ENCODE measurements at regions not wholly inside any gene's neighbourhood (a gene's known extent, or its start where the extent isn't known, plus 50 kb on each side); places are given as distances from the start of the nearest gene placed in this dataset.
A peak's percentile ranks its signal among the peaks of the same experiment; 100 is the strongest.
"Not testable (repeated sequence)": the region's sequence is repeated elsewhere in the genome, so short reads cannot be mapped to it uniquely, and the experiment has no call there.

- peak; percentile 67 for DNase-seq (ENCODE audit: low spot score)
Observed at GRCh38 chr3:73228437-73228836, 167.0 kb downstream of the EBLN2 start.

- no peak for DNase-seq (ENCODE audit: low spot score)
Observed at GRCh38 chr3:73228959-73229358, 167.5 kb downstream of the EBLN2 start.

DNA sequence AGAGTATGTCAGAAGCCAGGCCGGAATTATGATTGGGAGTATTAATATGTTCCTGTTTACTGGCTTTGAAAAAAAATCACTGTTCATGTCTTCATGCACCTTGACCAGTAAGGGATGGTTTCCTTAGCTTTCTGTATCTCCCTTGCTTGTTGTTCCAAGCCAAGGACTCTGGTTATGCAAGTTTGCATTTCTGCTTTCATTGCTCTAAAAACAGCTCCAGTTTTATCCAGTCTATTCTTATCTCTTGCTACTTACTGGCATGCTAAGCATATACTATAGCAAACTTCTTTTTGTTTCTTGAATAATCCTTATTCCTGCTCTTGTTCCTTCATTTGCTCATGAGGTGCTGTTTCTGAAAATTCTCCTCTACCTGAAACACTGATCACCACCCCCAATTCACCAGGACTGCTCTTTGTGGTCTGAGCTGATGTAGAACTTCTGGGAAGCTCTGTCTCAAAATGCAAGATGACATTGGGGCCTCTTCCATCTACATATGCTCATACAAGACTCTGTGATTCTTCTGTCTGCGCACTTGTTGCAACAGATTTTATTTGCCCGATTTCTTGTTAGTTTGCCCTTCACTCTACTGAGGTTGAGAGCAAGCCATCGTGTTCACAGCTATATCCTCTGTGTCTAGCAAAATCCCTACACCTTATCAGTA, 173.0 kb downstream of the EBLN2 start:
- no peak for DNase-seq (ENCODE audit: low spot score)

GRCh38 chr3:73235768-73236167, 174.3 kb downstream of the EBLN2 start:
- DNase-seq (ENCODE audit: low spot score): no peak

DNA sequence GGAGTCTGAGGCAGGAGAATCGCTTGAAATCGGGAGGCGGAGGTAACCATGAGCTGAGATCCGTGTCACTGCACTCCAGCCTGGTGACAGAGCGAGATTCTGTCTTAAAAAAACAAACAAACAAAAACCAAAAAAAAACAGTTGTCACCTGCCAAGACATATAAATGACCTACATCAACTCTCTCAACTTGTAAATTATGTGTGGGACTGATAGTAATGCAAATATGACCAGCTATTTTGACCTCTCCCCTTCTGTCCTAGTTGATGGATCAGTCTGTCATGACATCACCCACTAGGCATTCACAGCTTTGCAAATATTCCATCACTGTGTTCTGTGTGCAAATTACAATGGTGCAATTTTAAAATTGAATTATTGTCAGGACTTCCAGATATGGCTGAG, 175.4 kb downstream of the EBLN2 start:
- DNase-seq (ENCODE audit: low spot score): no peak

GRCh38 chr3:73243740-73244139, 182.3 kb downstream of the EBLN2 start:
- no peak for DNase-seq (ENCODE audit: low spot score)

- no peak for DNase-seq (ENCODE audit: low spot score)
Observed at GRCh38 chr3:73245459-73245858, 184.0 kb downstream of the EBLN2 start.

DNA sequence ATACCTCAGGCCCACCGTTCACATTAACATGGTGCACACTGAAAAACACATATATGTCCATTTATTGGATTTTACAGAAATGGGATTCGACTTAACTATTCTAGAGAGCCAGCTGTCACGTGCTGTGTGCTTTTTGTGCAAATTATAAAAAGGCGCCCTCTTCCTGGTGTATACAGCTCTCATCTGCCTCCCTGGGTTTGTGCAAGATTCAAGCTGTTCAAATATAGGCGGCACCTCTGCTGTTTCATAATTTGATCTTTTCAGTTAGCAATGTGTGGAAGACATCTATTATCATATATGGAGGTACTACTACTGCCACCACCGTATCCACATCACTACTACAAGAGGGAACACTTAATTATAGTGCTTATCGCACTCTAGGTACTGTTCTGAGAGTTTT, 187.6 kb downstream of the EBLN2 start:
- DNase-seq (ENCODE audit: low spot score): no peak

- no peak for DNase-seq (ENCODE audit: low spot score)
Observed at GRCh38 chr3:73254062-73254461, 192.6 kb downstream of the EBLN2 start.

GRCh38 chr3:73255609-73256029, 194.2 kb downstream of the EBLN2 start:
- peak; percentile 72 for DNase-seq (ENCODE audit: low spot score)

DNA sequence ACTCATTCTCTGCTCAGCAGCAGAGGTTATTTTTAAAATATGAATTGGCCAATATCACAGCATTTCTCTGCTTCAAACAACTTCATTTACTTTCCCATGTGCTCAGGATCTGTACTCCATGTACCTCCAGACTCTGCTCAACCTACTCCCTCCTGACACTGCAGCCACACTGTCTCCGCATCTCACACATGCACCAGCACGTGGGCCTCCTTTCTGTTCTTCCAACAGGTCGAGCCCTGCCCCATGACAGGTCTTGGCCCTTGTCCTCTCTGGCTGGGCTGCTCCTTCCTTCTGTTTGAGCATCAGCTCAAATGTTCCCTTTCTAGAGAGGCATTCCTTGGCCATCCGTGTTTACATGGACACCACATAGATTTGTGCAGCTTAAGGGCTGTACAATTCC, 195.7 kb downstream of the EBLN2 start:
- no peak for DNase-seq (ENCODE audit: low spot score)

- DNase-seq (ENCODE audit: low spot score): no peak
Observed at GRCh38 chr3:73258057-73258456, 196.6 kb downstream of the EBLN2 start.

DNA sequence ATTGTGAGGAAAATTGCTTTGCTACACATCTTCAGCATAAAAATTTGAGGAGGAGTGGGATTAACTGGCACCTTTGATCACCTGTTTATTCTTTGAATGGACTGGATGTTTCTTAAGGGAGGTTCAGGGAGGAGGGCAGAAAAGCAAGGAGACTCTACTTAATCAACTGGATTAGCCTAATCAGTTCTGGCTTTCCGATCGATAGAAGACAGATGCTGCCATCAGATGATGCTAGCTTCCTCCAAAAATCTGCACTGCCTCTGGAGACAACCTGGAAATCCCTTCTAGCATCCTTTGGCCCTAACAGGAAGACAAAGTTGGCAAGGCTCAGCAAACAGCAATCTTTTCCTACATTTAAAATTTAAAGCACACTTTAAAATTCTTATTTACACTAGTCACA, 197.8 kb downstream of the EBLN2 start:
- DNase-seq (ENCODE audit: low spot score): no peak

DNA sequence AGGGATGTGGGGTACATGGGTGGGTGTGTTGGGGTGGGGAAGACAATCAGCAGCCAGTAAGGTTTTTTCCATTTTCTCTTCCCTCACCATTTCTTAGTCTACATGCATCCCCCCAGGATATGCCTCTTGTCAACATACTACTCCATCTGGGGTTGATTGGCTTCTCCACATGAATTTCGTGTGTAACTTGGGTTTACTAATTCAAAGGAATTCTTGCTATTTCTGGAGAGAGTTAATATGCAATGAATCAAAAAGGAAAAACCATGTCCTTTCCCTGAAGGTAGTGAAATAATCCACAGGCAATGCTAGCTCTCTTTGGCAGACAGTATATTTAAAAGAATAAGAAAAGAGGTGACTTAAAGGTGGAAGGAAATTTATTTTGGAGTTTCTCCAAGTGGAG, 198.4 kb downstream of the EBLN2 start:
- DNase-seq (ENCODE audit: low spot score): peak; percentile 56

DNA sequence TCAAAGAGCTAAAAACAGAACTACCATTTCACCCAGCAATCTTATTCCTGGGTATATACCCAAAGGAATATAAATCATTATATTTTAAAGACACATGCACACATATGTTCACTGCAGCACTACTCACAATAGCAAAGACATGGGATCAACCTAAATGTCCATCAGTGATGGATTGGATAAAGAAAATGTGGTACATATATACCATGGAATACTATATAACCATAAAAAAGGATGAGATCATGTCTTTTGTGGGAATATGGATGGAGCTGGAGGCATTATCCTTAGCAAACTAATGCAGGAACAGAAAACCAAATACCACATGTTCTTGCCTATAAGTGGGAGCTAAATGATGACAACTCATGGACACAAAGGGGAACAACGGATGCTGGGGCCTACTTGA, 205.1 kb downstream of the EBLN2 start:
- DNase-seq (ENCODE audit: low spot score): not testable (repeated sequence)

- DNase-seq (ENCODE audit: low spot score): not testable (repeated sequence)
Observed at GRCh38 chr3:73269126-73269525, 207.7 kb downstream of the EBLN2 start.

- DNase-seq (ENCODE audit: low spot score): peak; percentile 60
Observed at GRCh38 chr3:73270839-73271483, 209.5 kb downstream of the EBLN2 start.

- no peak for DNase-seq (ENCODE audit: low spot score)
Observed at GRCh38 chr3:73273341-73273740, 211.9 kb downstream of the EBLN2 start.

- no peak for DNase-seq (ENCODE audit: low spot score)
Observed at GRCh38 chr3:73280746-73281145, 219.3 kb downstream of the EBLN2 start.

GRCh38 chr3:73284472-73284871, 223.0 kb downstream of the EBLN2 start:
- no peak for DNase-seq (ENCODE audit: low spot score)

DNA sequence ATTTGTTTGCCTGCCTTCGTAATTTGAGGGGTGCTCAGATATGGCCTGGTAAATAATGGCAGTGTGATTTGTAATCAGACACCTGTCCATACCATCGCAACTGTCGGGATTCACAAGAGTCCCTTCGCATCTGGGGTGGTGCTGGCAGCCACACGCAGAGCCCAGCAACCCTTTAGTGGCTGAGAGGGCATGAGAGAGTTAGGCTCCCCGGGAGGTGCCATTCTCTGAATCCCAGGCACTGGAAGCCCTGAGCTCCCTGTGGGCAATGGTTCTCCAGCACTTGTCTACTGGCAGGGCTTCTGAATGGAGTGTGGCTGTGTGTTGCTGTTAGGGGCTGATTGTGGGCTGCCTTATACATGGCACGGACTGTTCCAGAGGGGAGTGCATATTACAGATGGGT, 230.1 kb downstream of the EBLN2 start:
- no peak for DNase-seq (ENCODE audit: low spot score)

GRCh38 chr3:73292220-73292619, 230.8 kb downstream of the EBLN2 start:
- no peak for DNase-seq (ENCODE audit: low spot score)

GRCh38 chr3:73294537-73294936, 233.1 kb downstream of the EBLN2 start:
- no peak for DNase-seq (ENCODE audit: low spot score)

Measured in AG20443 (cell line).